Activated CD4-positive, alpha-beta T cell treated with anti-CD3 and anti-CD28 coated beads for 48 hours (primary cell): ENCODE measurements at regions not wholly inside any gene's neighbourhood (a gene's known extent, or its start where the extent isn't known, plus 50 kb on each side); places are given as distances from the start of the nearest gene placed in this dataset.

Experiments used
- DNase-seq: peaks from one replicate; pipeline ENCODE4 v3.0.0-alpha.2; 2020

GRCh38 chr13:53743906-53744305 is 715.3 kb downstream of the OLFM4 start:
- no peak for DNase-seq

GRCh38 chr13:53747825-53748224 is 719.2 kb downstream of the OLFM4 start:
- no peak for DNase-seq

GRCh38 chr13:53749306-53749705 is 720.7 kb downstream of the OLFM4 start:
- no peak for DNase-seq

- no peak for DNase-seq
Observed at GRCh38 chr13:53759016-53759415, 730.4 kb downstream of the OLFM4 start.

- DNase-seq, result no peak
Observed at GRCh38 chr13:53775807-53776206, 747.2 kb downstream of the OLFM4 start.

- DNase-seq, result no peak
Observed at GRCh38 chr13:53778937-53779336, 750.3 kb downstream of the OLFM4 start.

GRCh38 chr13:53781941-53782340 is 753.3 kb downstream of the OLFM4 start:
- DNase-seq, result no peak

- DNase-seq, result no peak
Observed at GRCh38 chr13:53782488-53782961, 753.9 kb downstream of the OLFM4 start.

- DNase-seq, result no peak
Observed at GRCh38 chr13:53783471-53783870, 754.9 kb downstream of the OLFM4 start.

GRCh38 chr13:53788286-53788685 is 759.7 kb downstream of the OLFM4 start:
- no peak for DNase-seq

- DNase-seq, result no peak
Observed at GRCh38 chr13:53800011-53800410, 771.4 kb downstream of the OLFM4 start.

GRCh38 chr13:53807251-53807834 is 778.7 kb downstream of the OLFM4 start:
- DNase-seq, result no peak

GRCh38 chr13:53821632-53822031 is 793.0 kb downstream of the OLFM4 start:
- DNase-seq, result no peak

GRCh38 chr13:53822136-53822535 is 793.5 kb downstream of the OLFM4 start:
- no peak for DNase-seq

- DNase-seq, result no peak
Observed at GRCh38 chr13:53839461-53839860, 810.8 kb downstream of the OLFM4 start.

GRCh38 chr13:53844473-53845146 is 816.0 kb downstream of the OLFM4 start:
- DNase-seq, result no peak

GRCh38 chr13:53847502-53847901 is 818.9 kb downstream of the OLFM4 start:
- DNase-seq, result no peak

GRCh38 chr13:53848366-53848961 is 819.9 kb downstream of the OLFM4 start:
- DNase-seq, result no peak

- DNase-seq, result no peak
Observed at GRCh38 chr13:53854321-53854720, 825.7 kb downstream of the OLFM4 start.

GRCh38 chr13:53856573-53857195 is 828.1 kb downstream of the OLFM4 start:
- DNase-seq, result no peak

- no peak for DNase-seq
Observed at GRCh38 chr13:53863520-53863919, 834.9 kb downstream of the OLFM4 start.

GRCh38 chr13:53873558-53873957 is 844.9 kb downstream of the OLFM4 start:
- DNase-seq, result no peak

- no peak for DNase-seq
Observed at GRCh38 chr13:53878861-53879260, 850.2 kb downstream of the OLFM4 start.

GRCh38 chr13:53885997-53886396 is 857.4 kb downstream of the OLFM4 start:
- no peak for DNase-seq
